GM19395 (cell line): ENCODE measurements at regions not wholly inside any gene's neighbourhood (a gene's known extent, or its start where the extent isn't known, plus 50 kb on each side); places are given as distances from the start of the nearest gene placed in this dataset.
"Not testable (repeated sequence)": the region's sequence is repeated elsewhere in the genome, so short reads cannot be mapped to it uniquely, and the experiment has no call there.

ENCODE experiments used
- ATAC-seq: cut with Tn5 transposase; IDR thresholded peaks from one replicate; pipeline ENCODE4 v1.9.1; 2021; ENCODE audit warnings: mild to moderate bottlenecking, moderate library complexity; ENCODE audit not compliant: unreplicated experiment

GRCh38 chr2:215556979-215557378 lies 121.1 kb upstream of the FN1 start:
- no peak for ATAC-seq

GRCh38 chr2:215554689-215555498 lies 119.0 kb upstream of the FN1 start:
- ATAC-seq: no peak

- ATAC-seq: no peak
These were observed 118.1 kb upstream of the FN1 start for GRCh38 chr2:215553946-215554345.

GRCh38 chr2:215552144-215552580 lies 116.3 kb upstream of the FN1 start:
- ATAC-seq: no peak

- ATAC-seq: no peak
These were observed 114.5 kb upstream of the FN1 start for GRCh38 chr2:215550331-215550730.

GRCh38 chr2:215548714-215549113 lies 112.8 kb upstream of the FN1 start:
- ATAC-seq: no peak

GRCh38 chr2:215542690-215543089 lies 106.8 kb upstream of the FN1 start:
- ATAC-seq: no peak

GRCh38 chr2:215540658-215541057 lies 104.8 kb upstream of the FN1 start:
- no peak for ATAC-seq

- no peak for ATAC-seq
These were observed 101.7 kb upstream of the FN1 start for GRCh38 chr2:215537611-215538010.

- ATAC-seq: no peak
These were observed 100.6 kb upstream of the FN1 start for GRCh38 chr2:215536510-215536909.

- no peak for ATAC-seq
These were observed 99.9 kb upstream of the FN1 start for GRCh38 chr2:215535741-215536140.

GRCh38 chr2:215535125-215535668 lies 99.3 kb upstream of the FN1 start:
- no peak for ATAC-seq

- not testable (repeated sequence) for ATAC-seq
These were observed 97.8 kb upstream of the FN1 start for GRCh38 chr2:215533716-215534115.

GRCh38 chr2:215532844-215533243 lies 97.0 kb upstream of the FN1 start:
- no peak for ATAC-seq

GRCh38 chr2:215531284-215531683 lies 95.4 kb upstream of the FN1 start:
- ATAC-seq: no peak

GRCh38 chr2:215530191-215530968 lies 94.5 kb upstream of the FN1 start:
- no peak for ATAC-seq

GRCh38 chr2:215529271-215529670 lies 93.4 kb upstream of the FN1 start:
- ATAC-seq: no peak

- ATAC-seq: no peak
These were observed 92.7 kb upstream of the FN1 start for GRCh38 chr2:215528555-215528954.

GRCh38 chr2:215527736-215528135 lies 91.9 kb upstream of the FN1 start:
- ATAC-seq: no peak

- no peak for ATAC-seq
These were observed 90.5 kb upstream of the FN1 start for GRCh38 chr2:215526341-215526740.

GRCh38 chr2:215522237-215522636 lies 86.4 kb upstream of the FN1 start:
- no peak for ATAC-seq

GRCh38 chr2:215521031-215521430 lies 85.2 kb upstream of the FN1 start:
- ATAC-seq: no peak
